HCT116 (cell line): ENCODE measurements at regions not wholly inside any gene's neighbourhood (a gene's known extent, or its start where the extent isn't known, plus 50 kb on each side); places are given as distances from the start of the nearest gene placed in this dataset.

Experiments used
- ATAC-seq: fragments of 200-7000 bp; cut with Tn5 transposase; 2 replicates; pipeline ENCODE4 v1.9.1; 2020; ENCODE audit warnings: mild to moderate bottlenecking, moderate library complexity
- BruUV-seq: library from RNA; stranded (reverse); fragments of 400-500 nt; replicated peaks from 2 replicates; lab custom pipeline; 2021; lab: Mats Ljungman, UMichigan
- CTCF ChIA-PET: fragments of 300-600 bp; sonication (Branson Sonifier 250); formaldehyde crosslinking; loops from one replicate; lab custom pipeline; 2021; ENCODE audit warnings: antibody characterized with exemption; lab: Charles Lee
- POLR2A ChIA-PET: fragments of 300-600, 350-600 bp; sonication (Branson Sonifier 250); formaldehyde crosslinking; loops from one replicate; lab custom pipeline; 2021; ENCODE audit warnings: antibody characterized with exemption; lab: Charles Lee
- RAD21 ChIA-PET, 2 experiments: fragments of 300-600 bp; sonication (Branson Sonifier 250); formaldehyde crosslinking; loops; one replicate each; lab custom pipeline; 2023; ENCODE audit warnings: low total read pairs in 2 of 2; ENCODE audit not compliant: uncharacterized antibody in 2 of 2, unreplicated experiment in 2 of 2, low non-redundant PET in 1 of 2; lab: Charles Lee
- DNase-seq: peaks from one replicate; pipeline ENCODE4 v3.0.0-alpha.2; 2010; ENCODE audit warnings: low read depth, low spot score
- H2AFZ ChIP-seq: fragments of 200-600 bp; shearing (Covaris generic), sonication (generic); 2 replicates; pipeline ENCODE4 v1.6.1; 2017; ENCODE audit warnings: low read depth, mixed run types, mixed read lengths, antibody characterized with exemption, low read length; ENCODE audit not compliant: poor library complexity, severe bottlenecking
- H3K27ac ChIP-seq: 2 replicates; pipeline ENCODE4 v1.5.1; 2012; ENCODE audit warnings: low read depth, low read length
- H3K27me3 ChIP-seq: fragments of 200-600 bp; sonication (generic); 2 replicates; pipeline ENCODE4 v1.6.1; 2016; ENCODE audit warnings: mixed run types, low read length, mixed read lengths; ENCODE audit not compliant: insufficient read depth
- H3K36me3 ChIP-seq, 2 experiments: fragments of 200-500 bp in 1 of 2; fragments of 200-600 bp in 1 of 2; sonication (Bioruptor generic) in 1 of 2; sonication (generic) in 1 of 2; 2 replicates each; pipeline versions ENCODE4 v1.5.1 to v1.6.1; 2014 to 2016; ENCODE audit warnings: low read length in 2 of 2, inconsistent platforms in 1 of 2, mixed read lengths in 1 of 2, mixed run types in 1 of 2; ENCODE audit not compliant: insufficient read depth in 2 of 2, control insufficient read depth in 1 of 2
- H3K4me1 ChIP-seq, 2 experiments: fragments of 200-600 bp in 1 of 2; sonication (generic) in 1 of 2; 2 replicates each; pipeline versions ENCODE4 v1.5.1 to v1.6.1; 2012 to 2017; ENCODE audit warnings: low read length in 2 of 2, inconsistent platforms in 1 of 2, mild to moderate bottlenecking in 1 of 2, mixed read lengths in 1 of 2, mixed run types in 1 of 2, moderate library complexity in 1 of 2; ENCODE audit not compliant: insufficient read depth in 2 of 2, control insufficient read depth in 1 of 2
- H3K4me2 ChIP-seq: fragments of 200-600 bp; sonication (generic); 2 replicates; pipeline ENCODE4 v1.6.1; 2017; ENCODE audit warnings: mixed run types, low read length, mixed read lengths
- H3K4me3 ChIP-seq, 2 experiments: fragments of 200-600 bp in 1 of 2; sonication (generic) in 1 of 2; replicated peaks in 1 of 2; 2 replicates each; pipeline ENCODE4 v1.5.1; 2011 to 2016; ENCODE audit warnings: low read length in 2 of 2, control low read depth in 1 of 2, low read depth in 1 of 2, mild to moderate bottlenecking in 1 of 2, mixed read lengths in 1 of 2, mixed run types in 1 of 2
- H3K79me2 ChIP-seq: fragments of 200-600 bp; sonication (generic); 2 replicates; pipeline ENCODE4 v1.6.1; 2017; ENCODE audit warnings: mild to moderate bottlenecking, mixed run types, low read length, moderate library complexity, mixed read lengths; ENCODE audit not compliant: insufficient read depth
- H3K9ac ChIP-seq: fragments of 200-600 bp; sonication (generic); 2 replicates; pipeline ENCODE4 v1.6.1; 2016; ENCODE audit warnings: low read length, mixed read lengths
- H3K9me2 ChIP-seq: fragments of 200-600 bp; sonication (generic), shearing (Covaris generic); 2 replicates; pipeline ENCODE4 v1.6.1; 2017; ENCODE audit warnings: mixed run types, mild to moderate bottlenecking, moderate library complexity; ENCODE audit not compliant: insufficient read depth
- H3K9me3 ChIP-seq, 2 experiments: fragments of 200-500 bp in 1 of 2; fragments of 200-600 bp in 1 of 2; sonication (Bioruptor generic) in 1 of 2; sonication (generic) in 1 of 2; 2 replicates each; pipeline ENCODE4 v1.6.1; 2014 to 2017; ENCODE audit warnings: low read length in 2 of 2, mixed read lengths in 2 of 2, inconsistent platforms in 1 of 2, low read depth in 1 of 2, mild to moderate bottlenecking in 1 of 2, mixed run types in 1 of 2, moderate library complexity in 1 of 2; ENCODE audit not compliant: control insufficient read depth in 1 of 2, insufficient read depth in 1 of 2
- H4K20me1 ChIP-seq: fragments of 200-600 bp; sonication (generic), shearing (Covaris generic); 2 replicates; pipeline ENCODE4 v1.6.1; 2017; ENCODE audit warnings: mixed run types, mild to moderate bottlenecking, moderate library complexity; ENCODE audit not compliant: insufficient read depth
- ATF3 ChIP-seq: IDR thresholded peaks from 2 replicates; pipeline ENCODE4 v1.6.1; 2012
- CEBPB ChIP-seq: IDR thresholded peaks from 2 replicates; pipeline ENCODE4 v1.6.1; 2012; ENCODE audit warnings: low read depth
- CTCF ChIP-seq, 3 experiments: fragments of 200-600 bp in 1 of 3; sonication (generic) in 1 of 3; IDR thresholded peaks in 2 of 3; conservative IDR thresholded peaks in 1 of 3; 2 replicates each; pipeline ENCODE4 v1.5.1; 2012 to 2017; ENCODE audit warnings: low read depth in 2 of 3, low read length in 2 of 3, antibody characterized with exemption in 1 of 3, borderline replicate concordance in 1 of 3, control low read depth in 1 of 3, mild to moderate bottlenecking in 1 of 3, mixed read lengths in 1 of 3, mixed run types in 1 of 3, moderate library complexity in 1 of 3; ENCODE audit not compliant: insufficient read depth in 1 of 3
- EZH2 ChIP-seq: fragments of 200-600 bp; sonication (generic); IDR thresholded peaks from 2 replicates; pipeline ENCODE4 v1.6.1; 2017; ENCODE audit warnings: antibody characterized with exemption, mixed run types
- EZH2phosphoT487 ChIP-seq: fragments of 200-600 bp; IDR thresholded peaks from 2 replicates; pipeline ENCODE4 v1.6.1; 2018; ENCODE audit warnings: antibody characterized with exemption, borderline replicate concordance
- JUND ChIP-seq: IDR thresholded peaks from 2 replicates; pipeline ENCODE4 v1.6.1; 2012
- POLR2AphosphoS5 ChIP-seq: IDR thresholded peaks from 2 replicates; pipeline ENCODE4 v1.6.1; 2011; ENCODE audit warnings: mild to moderate bottlenecking, low read depth, low read length, moderate library complexity
- REST ChIP-seq: IDR thresholded peaks from 2 replicates; pipeline ENCODE4 v1.6.1; 2012; ENCODE audit warnings: low read depth
- SIN3A ChIP-seq: IDR thresholded peaks from 2 replicates; pipeline ENCODE4 v1.6.1; 2012; ENCODE audit warnings: low read depth
- SP1 ChIP-seq: IDR thresholded peaks from 2 replicates; pipeline ENCODE4 v1.6.1; 2012; ENCODE audit warnings: low read depth
- intact Hi-C: fragments of 100-400 bp; cut with micrococcal nuclease; formaldehyde crosslinking; loops from 2 replicates; pipeline ENCODE4 v1.10.0; 2022

GRCh38 chrX:35743331-35743730, 54.8 kb upstream of the MAGEB16 start:
- no TSS peak for BruUV-seq
- ChIA-PET CTCF (no interaction called here), POLR2A (no interaction called here)

More at GRCh38 chrX:35743331-35743730, 54.8 kb upstream of the MAGEB16 start:
- Histone ChIP-seq H3K27me3 (no peaks in the 10 kb centered on the region), H3K36me3 (no peaks in the 10 kb centered on the region), H3K9me3 (no peaks in the 10 kb centered on the region), H3K27ac (no peak overlapping the region), H3K9ac (no peak overlapping the region), H3K4me2 (no peak overlapping the region), H3K9me2 (no peaks in the 10 kb centered on the region), H4K20me1 (no peaks in the 10 kb centered on the region), H3K79me2 (no peaks in the 10 kb centered on the region), H2AFZ (no peak overlapping the region), H3K4me1 (no peaks in the 10 kb centered on the region), H3K4me3 (no peak overlapping the region)
- intact Hi-C loops = no loop called here
- ATAC-seq (no peak), DNase-seq (no peak)
- RAD21 ChIA-PET = no interaction called here
- TF ChIP-seq REST (no peak), EZH2 (no peak), JUND (no peak), ATF3 (no peak), POLR2AphosphoS5 (no peak), SP1 (no peak), EZH2phosphoT487 (no peak), SIN3A (no peak), CEBPB (no peak), CTCF (IDR thresholded peaks at IDR 0.05 in 2 of 3, conservative IDR thresholded peaks at IDR 0.05 in 1 of 3; ENCODE audit: borderline replicate concordance in 1 of 3, insufficient read depth in 1 of 3, low read depth in 2 of 3, low read length in 2 of 3) (no peak)
